ENCODE measurements at regions not wholly inside any gene's neighbourhood (a gene's known extent, or its start where the extent isn't known, plus 50 kb on each side); places are given as distances from the start of the nearest gene placed in this dataset.

GRCh38 chr5:34597034-34598027 is 58.8 kb upstream of the RAI14 start:
- no peak overlapping the region for H3K4me3 ChIP-seq (ENCODE audit: low read depth, low read length)
- no peak for TF ChIP-seq CTCF (IDR thresholded peaks at IDR 0.05; ENCODE audit: low read depth, low read length, missing control alignments)
- DNase-seq (ENCODE audit: low read depth): no peak

- TF ChIP-seq CTCF (IDR thresholded peaks at IDR 0.05; ENCODE audit: low read depth, low read length, missing control alignments): no peak
- no peak for DNase-seq (ENCODE audit: low read depth)
- H3K4me3 ChIP-seq (ENCODE audit: low read depth, low read length): no peak overlapping the region
Measured at GRCh38 chr5:34598177-34598794, 57.8 kb upstream of the RAI14 start.

GRCh38 chr5:34599471-34600117 is 56.5 kb upstream of the RAI14 start:
- DNase-seq (ENCODE audit: low read depth): no peak
- no peak for TF ChIP-seq CTCF (IDR thresholded peaks at IDR 0.05; ENCODE audit: low read depth, low read length, missing control alignments)
- H3K4me3 ChIP-seq (ENCODE audit: low read depth, low read length): no peak overlapping the region

- H3K4me3 ChIP-seq (ENCODE audit: low read depth, low read length): no peak overlapping the region
- TF ChIP-seq CTCF (IDR thresholded peaks at IDR 0.05; ENCODE audit: low read depth, low read length, missing control alignments): no peak
- DNase-seq (ENCODE audit: low read depth): no peak
Measured at GRCh38 chr5:34600118-34600493, 56.0 kb upstream of the RAI14 start.

- H3K4me3 ChIP-seq (ENCODE audit: low read depth, low read length): no peak overlapping the region
- no peak for DNase-seq (ENCODE audit: low read depth)
- no peak for TF ChIP-seq CTCF (IDR thresholded peaks at IDR 0.05; ENCODE audit: low read depth, low read length, missing control alignments)
Measured at GRCh38 chr5:34603378-34603777, 52.8 kb upstream of the RAI14 start.

GRCh38 chr5:34604119-34604675 is 51.9 kb upstream of the RAI14 start:
- TF ChIP-seq CTCF (IDR thresholded peaks at IDR 0.05; ENCODE audit: low read depth, low read length, missing control alignments): no peak
- no peak for DNase-seq (ENCODE audit: low read depth)
- no peak overlapping the region for H3K4me3 ChIP-seq (ENCODE audit: low read depth, low read length)

All from GM12864 (cell line).